Activated T-helper 1 cell treated with anti-CD3 and anti-CD28 coated beads, Interleukin-12 subunit alpha, Interleukin-12 subunit beta, Interleukin-2, Interleukin-4 antibody, amounts not matched to agents 30 ng/mL and 10 ng/mL and 1 ng/mL, durations not matched to agents 14 hours and 24 hours and 36 hours (primary cell): ENCODE measurements at regions not wholly inside any gene's neighbourhood (a gene's known extent, or its start where the extent isn't known, plus 50 kb on each side); places are given as distances from the start of the nearest gene placed in this dataset.

Experiments
- DNase-seq: peaks from one replicate; pipeline ENCODE4 v3.0.0; 2021; ENCODE audit warnings: low spot score
- H3K27ac Mint-ChIP-seq: one replicate; pipeline ENCODE4 v1.8.0; 2021; ENCODE audit warnings: mild to moderate bottlenecking, mixed read lengths
- H3K27me3 Mint-ChIP-seq: one replicate; pipeline ENCODE4 v1.8.0; 2022; ENCODE audit warnings: mild to moderate bottlenecking, moderate library complexity, mixed read lengths; ENCODE audit not compliant: insufficient read depth
- H3K36me3 Mint-ChIP-seq: one replicate; pipeline ENCODE4 v1.8.0; 2021; ENCODE audit warnings: low read depth, mixed read lengths
- H3K4me1 Mint-ChIP-seq: one replicate; pipeline ENCODE4 v1.8.0; 2021; ENCODE audit warnings: low read depth, mixed read lengths
- H3K4me3 Mint-ChIP-seq: one replicate; pipeline ENCODE4 v1.8.0; 2021; ENCODE audit warnings: mild to moderate bottlenecking, moderate library complexity, mixed read lengths
- H3K9me3 Mint-ChIP-seq: one replicate; pipeline ENCODE4 v1.8.0; 2021; ENCODE audit warnings: mixed read lengths
- intact Hi-C: fragments of 100-400 bp; cut with micrococcal nuclease; formaldehyde crosslinking; loops from one replicate; pipeline ENCODE4 v1.15.1; 2024

- Mint-ChIP-seq H3K4me1 (no peaks in the 10 kb centered on the region), H3K9me3 (no peaks in the 10 kb centered on the region), H3K27me3 (no peaks in the 10 kb centered on the region), H3K36me3 (no peaks in the 10 kb centered on the region), H3K4me3 (no peak overlapping the region), H3K27ac (no peak overlapping the region)
- no peak for DNase-seq
- intact Hi-C loops, result no loop called here
Observed at GRCh38 chr2:221210686-221211085, 361.4 kb downstream of the EPHA4 start.

- Mint-ChIP-seq H3K27me3 (no peaks in the 10 kb centered on the region), H3K4me3 (no peak overlapping the region), H3K9me3 (no peaks in the 10 kb centered on the region), H3K4me1 (no peaks in the 10 kb centered on the region), H3K27ac (no peak overlapping the region), H3K36me3 (no peaks in the 10 kb centered on the region)
- intact Hi-C loops, result no loop called here
- DNase-seq, result no peak
Observed at GRCh38 chr2:221211653-221212052, 360.5 kb downstream of the EPHA4 start.

- Mint-ChIP-seq H3K4me3 (no peak overlapping the region), H3K36me3 (no peaks in the 10 kb centered on the region), H3K9me3 (no peaks in the 10 kb centered on the region), H3K27me3 (no peaks in the 10 kb centered on the region), H3K4me1 (no peaks in the 10 kb centered on the region), H3K27ac (no peak overlapping the region)
- intact Hi-C loops, result no loop called here
- DNase-seq, result no peak
Observed at GRCh38 chr2:221212105-221212504, 360.0 kb downstream of the EPHA4 start.

GRCh38 chr2:221215487-221215886 lies 356.6 kb downstream of the EPHA4 start:
- no peaks in the 10 kb centered on the region for H3K27me3 Mint-ChIP-seq
- no peak overlapping the region for H3K27ac Mint-ChIP-seq
- DNase-seq, result no peak
- intact Hi-C loops, result no loop called here
- H3K36me3 Mint-ChIP-seq, result no peaks in the 10 kb centered on the region
- no peaks in the 10 kb centered on the region for H3K4me1 Mint-ChIP-seq
- no peaks in the 10 kb centered on the region for H3K9me3 Mint-ChIP-seq
- H3K4me3 Mint-ChIP-seq, result no peak overlapping the region

DNA sequence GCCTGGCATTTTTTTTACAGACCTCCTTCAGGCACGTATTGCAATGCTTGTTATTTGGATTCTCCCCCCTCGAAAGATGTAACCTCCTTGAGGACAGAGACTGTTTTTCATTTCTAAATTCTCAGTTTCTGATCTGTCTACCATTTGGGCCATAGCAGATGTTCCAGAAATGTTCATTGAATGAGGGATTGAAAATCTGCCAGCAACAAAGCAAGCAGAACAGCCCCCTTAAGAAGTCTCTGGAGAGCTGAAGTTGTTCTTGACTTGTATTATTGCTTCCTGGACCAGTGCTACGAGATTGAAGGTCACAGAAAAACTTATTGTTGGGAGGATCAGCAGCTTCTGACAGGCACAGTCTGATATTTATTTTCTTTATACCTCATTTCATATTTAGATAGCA lies 355.5 kb downstream of the EPHA4 start:
- H3K9me3 Mint-ChIP-seq, result no peaks in the 10 kb centered on the region
- no peaks in the 10 kb centered on the region for H3K27me3 Mint-ChIP-seq
- no peak for DNase-seq
- intact Hi-C loops, result no loop called here
- H3K4me3 Mint-ChIP-seq, result no peak overlapping the region
- no peak overlapping the region for H3K27ac Mint-ChIP-seq
- H3K4me1 Mint-ChIP-seq, result no peaks in the 10 kb centered on the region
- no peaks in the 10 kb centered on the region for H3K36me3 Mint-ChIP-seq

- H3K9me3 Mint-ChIP-seq, result no peaks in the 10 kb centered on the region
- no peak for DNase-seq
- H3K27me3 Mint-ChIP-seq, result no peaks in the 10 kb centered on the region
- H3K4me1 Mint-ChIP-seq, result no peaks in the 10 kb centered on the region
- H3K4me3 Mint-ChIP-seq, result no peak overlapping the region
- H3K27ac Mint-ChIP-seq, result no peak overlapping the region
- no peaks in the 10 kb centered on the region for H3K36me3 Mint-ChIP-seq
- intact Hi-C loops, result no loop called here
Observed at GRCh38 chr2:221225752-221226151, 346.4 kb downstream of the EPHA4 start.

DNA sequence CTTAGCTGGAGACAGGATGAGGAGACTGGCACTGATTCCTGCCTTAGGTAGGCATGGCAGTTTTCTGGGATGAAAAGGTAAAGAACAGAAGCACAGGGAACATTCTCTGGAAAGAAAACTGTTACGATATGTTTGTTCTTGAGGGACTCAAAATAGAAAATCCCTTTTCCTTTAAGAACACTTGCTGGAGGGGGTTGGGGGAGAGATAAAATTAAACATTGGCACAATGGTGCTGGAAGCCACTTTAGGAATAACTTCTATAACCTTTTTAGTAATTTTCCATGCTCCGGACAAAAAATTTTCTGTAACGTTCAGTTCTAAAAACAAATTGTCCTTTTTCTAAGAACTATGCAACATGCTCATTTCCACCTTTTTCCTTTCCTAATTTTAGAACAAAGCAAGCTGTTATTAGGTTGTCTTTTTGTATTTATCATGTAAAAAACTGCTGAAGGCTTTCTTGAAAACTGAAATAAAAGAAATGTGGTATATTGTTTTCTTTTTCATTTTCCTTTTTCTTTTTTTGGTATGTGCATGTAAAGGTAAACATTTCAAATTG lies 343.8 kb downstream of the EPHA4 start:
- Mint-ChIP-seq H3K9me3 (no peaks in the 10 kb centered on the region), H3K4me1 (no peaks in the 10 kb centered on the region), H3K27ac (no peak overlapping the region), H3K36me3 (no peaks in the 10 kb centered on the region), H3K27me3 (no peaks in the 10 kb centered on the region), H3K4me3 (no peak overlapping the region)
- intact Hi-C loops, result no loop called here
- DNase-seq, result no peak

- Mint-ChIP-seq H3K4me3 (no peak overlapping the region), H3K36me3 (no peaks in the 10 kb centered on the region), H3K27me3 (no peaks in the 10 kb centered on the region), H3K4me1 (no peaks in the 10 kb centered on the region), H3K9me3 (no peaks in the 10 kb centered on the region), H3K27ac (no peak overlapping the region)
- intact Hi-C loops, result no loop called here
- no peak for DNase-seq
Observed at GRCh38 chr2:221229099-221229498, 343.0 kb downstream of the EPHA4 start.

- Mint-ChIP-seq H3K4me1 (no peaks in the 10 kb centered on the region), H3K27ac (no peak overlapping the region), H3K27me3 (no peaks in the 10 kb centered on the region), H3K4me3 (no peak overlapping the region), H3K9me3 (no peaks in the 10 kb centered on the region), H3K36me3 (no peaks in the 10 kb centered on the region)
- intact Hi-C loops, result no loop called here
- DNase-seq, result no peak
Observed at GRCh38 chr2:221231511-221231910, 340.6 kb downstream of the EPHA4 start.

DNA sequence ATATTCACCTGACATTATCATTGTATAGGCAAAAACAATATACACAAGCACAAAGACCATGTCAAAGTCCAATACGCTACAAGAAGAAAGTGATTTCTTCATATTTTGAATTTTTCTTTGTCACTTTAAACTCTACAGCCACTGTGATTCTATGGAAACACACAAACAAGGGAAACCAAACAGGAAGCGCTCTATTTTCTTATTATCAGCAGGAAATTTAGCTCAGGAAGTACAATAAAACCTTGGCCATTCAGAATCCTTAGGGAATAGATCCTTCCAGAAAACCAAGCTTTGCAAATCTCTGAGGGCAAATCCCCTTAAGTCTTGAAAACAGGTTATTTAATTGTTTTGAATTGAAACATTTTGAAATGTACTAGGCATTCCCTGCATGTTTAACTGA lies 336.2 kb downstream of the EPHA4 start:
- DNase-seq, result no peak
- Mint-ChIP-seq H3K27ac (no peak overlapping the region), H3K9me3 (no peaks in the 10 kb centered on the region), H3K4me3 (no peak overlapping the region), H3K36me3 (no peaks in the 10 kb centered on the region), H3K4me1 (no peaks in the 10 kb centered on the region), H3K27me3 (no peaks in the 10 kb centered on the region)
- intact Hi-C loops, result no loop called here

GRCh38 chr2:221241072-221241471 lies 331.0 kb downstream of the EPHA4 start:
- Mint-ChIP-seq H3K4me1 (no peaks in the 10 kb centered on the region), H3K27me3 (no peaks in the 10 kb centered on the region), H3K27ac (no peak overlapping the region), H3K36me3 (no peaks in the 10 kb centered on the region), H3K9me3 (no peaks in the 10 kb centered on the region), H3K4me3 (no peak overlapping the region)
- DNase-seq, result no peak
- intact Hi-C loops, result no loop called here

GRCh38 chr2:221243771-221244170 lies 328.3 kb downstream of the EPHA4 start:
- no peak for DNase-seq
- intact Hi-C loops, result no loop called here
- Mint-ChIP-seq H3K27me3 (no peaks in the 10 kb centered on the region), H3K4me3 (no peak overlapping the region), H3K27ac (no peak overlapping the region), H3K9me3 (no peaks in the 10 kb centered on the region), H3K4me1 (no peaks in the 10 kb centered on the region), H3K36me3 (no peaks in the 10 kb centered on the region)

- no peaks in the 10 kb centered on the region for H3K9me3 Mint-ChIP-seq
- no peaks in the 10 kb centered on the region for H3K36me3 Mint-ChIP-seq
- H3K4me1 Mint-ChIP-seq, result no peaks in the 10 kb centered on the region
- peaks cover 2% of the 10 kb centered on the region for H3K27me3 Mint-ChIP-seq
- intact Hi-C loops, result no loop called here
- DNase-seq, result no peak
- no peak overlapping the region for H3K4me3 Mint-ChIP-seq
- no peak overlapping the region for H3K27ac Mint-ChIP-seq
Observed at GRCh38 chr2:221245045-221245444, 327.1 kb downstream of the EPHA4 start.

DNA sequence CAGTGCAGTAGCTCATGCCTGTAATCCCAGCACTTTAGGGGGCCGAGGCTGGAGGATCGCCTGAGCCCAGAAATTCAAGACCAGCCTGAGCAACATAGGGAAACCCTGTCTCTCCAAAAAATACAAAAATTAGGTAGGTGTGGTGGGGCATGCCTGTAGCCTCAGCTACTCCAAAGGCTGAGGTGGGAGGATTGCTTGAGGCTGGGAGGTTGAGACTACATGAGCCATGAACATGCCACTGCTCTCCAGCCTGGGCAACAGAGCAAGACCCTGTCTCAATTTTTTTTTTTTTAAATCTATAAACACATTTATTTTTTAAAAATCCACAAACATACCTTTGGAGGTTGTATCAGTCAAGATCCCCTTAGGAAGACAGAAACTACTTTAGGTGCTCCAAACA lies 326.3 kb downstream of the EPHA4 start:
- DNase-seq, result no peak
- intact Hi-C loops, result no loop called here

More for the DNA sequence above, 326.3 kb downstream of the EPHA4 start:
- no peaks in the 10 kb centered on the region for H3K36me3 Mint-ChIP-seq
- peaks cover 2% of the 10 kb centered on the region for H3K27me3 Mint-ChIP-seq
- H3K4me1 Mint-ChIP-seq, result no peaks in the 10 kb centered on the region
- H3K27ac Mint-ChIP-seq, result no peak overlapping the region
- no peak overlapping the region for H3K4me3 Mint-ChIP-seq
- no peaks in the 10 kb centered on the region for H3K9me3 Mint-ChIP-seq
